Activated CD4-positive, alpha-beta T cell treated with anti-CD3 and anti-CD28 coated beads for 48 hours (primary cell): ENCODE measurements at regions not wholly inside any gene's neighbourhood (a gene's known extent, or its start where the extent isn't known, plus 50 kb on each side); places are given as distances from the start of the nearest gene placed in this dataset.
"Not testable (repeated sequence)": the region's sequence is repeated elsewhere in the genome, so short reads cannot be mapped to it uniquely, and the experiment has no call there.

Source experiments
- DNase-seq: peaks from one replicate; pipeline ENCODE4 v3.0.0-alpha.2; 2020

- DNase-seq: no peak
These were observed 80.7 kb upstream of the CCDC167 start for GRCh38 chr6:37580176-37580955.

- DNase-seq: no peak
These were observed 79.9 kb upstream of the CCDC167 start for GRCh38 chr6:37579444-37580067.

GRCh38 chr6:37578104-37578503 is 78.4 kb upstream of the CCDC167 start:
- DNase-seq: no peak

GRCh38 chr6:37576336-37576737 is 76.6 kb upstream of the CCDC167 start:
- no peak for DNase-seq

GRCh38 chr6:37575221-37575620 is 75.5 kb upstream of the CCDC167 start:
- no peak for DNase-seq

- no peak for DNase-seq
These were observed 72.6 kb upstream of the CCDC167 start for GRCh38 chr6:37572334-37572733.

GRCh38 chr6:37570482-37571133 is 70.9 kb upstream of the CCDC167 start:
- DNase-seq: no peak

- DNase-seq: no peak
These were observed 70.2 kb upstream of the CCDC167 start for GRCh38 chr6:37569743-37570481.

GRCh38 chr6:37569317-37569716 is 69.6 kb upstream of the CCDC167 start:
- no peak for DNase-seq

GRCh38 chr6:37566950-37567349 is 67.3 kb upstream of the CCDC167 start:
- no peak for DNase-seq

GRCh38 chr6:37566111-37566949 is 66.6 kb upstream of the CCDC167 start:
- DNase-seq: peak; percentile 82

- no peak for DNase-seq
These were observed 65.8 kb upstream of the CCDC167 start for GRCh38 chr6:37565267-37566110.

GRCh38 chr6:37562926-37563288 is 63.2 kb upstream of the CCDC167 start:
- not testable (repeated sequence) for DNase-seq

- no peak for DNase-seq
These were observed 61.7 kb upstream of the CCDC167 start for GRCh38 chr6:37561361-37561760.

GRCh38 chr6:37560737-37561103 is 61.0 kb upstream of the CCDC167 start:
- DNase-seq: no peak

- no peak for DNase-seq
These were observed 59.8 kb upstream of the CCDC167 start for GRCh38 chr6:37559501-37559900.

GRCh38 chr6:37559050-37559449 is 59.4 kb upstream of the CCDC167 start:
- no peak for DNase-seq

GRCh38 chr6:37558646-37559045 is 59.0 kb upstream of the CCDC167 start:
- DNase-seq: no peak

GRCh38 chr6:37558168-37558567 is 58.5 kb upstream of the CCDC167 start:
- no peak for DNase-seq

GRCh38 chr6:37557645-37558114 is 58.0 kb upstream of the CCDC167 start:
- DNase-seq: no peak

GRCh38 chr6:37556881-37557644 is 57.4 kb upstream of the CCDC167 start:
- DNase-seq: no peak
